ENCODE measurements at regions not wholly inside any gene's neighbourhood (a gene's known extent, or its start where the extent isn't known, plus 50 kb on each side); places are given as distances from the start of the nearest gene placed in this dataset.

GRCh38 chr6:93586306-93586705, 166.9 kb upstream of the EPHA7 start (continued):
- TF ChIP-seq TSHZ2 (CRISPR knock-in tag; IDR thresholded peaks at IDR 0.05) (no peak), BACH2 (CRISPR knock-in tag; IDR thresholded peaks at IDR 0.05; ENCODE audit: borderline replicate concordance) (no peak), SNAI2 (CRISPR knock-in tag; IDR thresholded peaks at IDR 0.05) (no peak), TOX (CRISPR knock-in tag; IDR thresholded peaks at IDR 0.05; ENCODE audit: borderline replicate concordance) (no peak)

DNA sequence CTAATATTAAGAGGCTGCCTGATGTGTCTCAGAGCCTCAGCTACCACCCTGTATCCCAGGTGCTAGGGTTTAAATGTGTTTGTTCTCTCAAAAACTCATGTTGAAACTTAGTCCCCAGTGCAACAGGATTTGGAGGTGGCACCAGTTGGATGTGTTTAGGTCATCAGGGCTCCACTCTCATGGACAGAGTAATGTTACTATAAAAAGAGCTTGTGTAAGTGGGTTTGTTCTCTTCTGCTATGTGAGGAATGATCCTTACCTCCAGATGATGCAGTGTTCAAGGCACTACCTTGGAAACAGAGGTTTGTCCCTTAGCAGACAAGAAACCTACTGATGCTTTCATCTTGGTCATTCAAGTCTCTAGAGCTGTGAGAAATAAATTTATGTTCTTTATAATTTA, 164.9 kb upstream of the EPHA7 start:
- TF ChIP-seq TSHZ2 (CRISPR knock-in tag; IDR thresholded peaks at IDR 0.05) (no peak), BACH2 (CRISPR knock-in tag; IDR thresholded peaks at IDR 0.05; ENCODE audit: borderline replicate concordance) (no peak), RARB (CRISPR knock-in tag; IDR thresholded peaks at IDR 0.05) (no peak), ZNF70 (CRISPR knock-in tag; IDR thresholded peaks at IDR 0.05) (no peak), ZFP30 (CRISPR knock-in tag; IDR thresholded peaks at IDR 0.05) (no peak), PATZ1 (CRISPR knock-in tag; IDR thresholded peaks at IDR 0.05; ENCODE audit: borderline replicate concordance) (no peak), GLIS3 (CRISPR knock-in tag; IDR thresholded peaks at IDR 0.05) (no peak), TOX (CRISPR knock-in tag; IDR thresholded peaks at IDR 0.05; ENCODE audit: borderline replicate concordance) (no peak), CSDC2 (CRISPR knock-in tag; IDR thresholded peaks at IDR 0.05) (no peak), ARNTL (CRISPR knock-in tag; IDR thresholded peaks at IDR 0.05; ENCODE audit: borderline replicate concordance, low read depth) (no peak), PPARA (CRISPR knock-in tag; IDR thresholded peaks at IDR 0.05; ENCODE audit: borderline replicate concordance) (no peak)
- TF ChIP-seq, protein P1, sequence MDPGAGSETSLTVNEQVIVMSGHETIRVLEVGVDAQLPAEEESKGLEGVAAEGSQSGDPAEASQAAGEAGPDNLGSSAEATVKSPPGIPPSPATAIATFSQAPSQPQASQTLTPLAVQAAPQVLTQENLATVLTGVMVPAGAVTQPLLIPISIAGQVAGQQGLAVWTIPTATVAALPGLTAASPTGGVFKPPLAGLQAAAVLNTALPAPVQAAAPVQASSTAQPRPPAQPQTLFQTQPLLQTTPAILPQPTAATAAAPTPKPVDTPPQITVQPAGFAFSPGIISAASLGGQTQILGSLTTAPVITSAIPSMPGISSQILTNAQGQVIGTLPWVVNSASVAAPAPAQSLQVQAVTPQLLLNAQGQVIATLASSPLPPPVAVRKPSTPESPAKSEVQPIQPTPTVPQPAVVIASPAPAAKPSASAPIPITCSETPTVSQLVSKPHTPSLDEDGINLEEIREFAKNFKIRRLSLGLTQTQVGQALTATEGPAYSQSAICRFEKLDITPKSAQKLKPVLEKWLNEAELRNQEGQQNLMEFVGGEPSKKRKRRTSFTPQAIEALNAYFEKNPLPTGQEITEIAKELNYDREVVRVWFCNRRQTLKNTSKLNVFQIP (CRISPR knock-in tag; IDR thresholded peaks at IDR 0.05; ENCODE audit: borderline replicate concordance, low read depth): no peak
- TF ChIP-seq, protein P2, sequence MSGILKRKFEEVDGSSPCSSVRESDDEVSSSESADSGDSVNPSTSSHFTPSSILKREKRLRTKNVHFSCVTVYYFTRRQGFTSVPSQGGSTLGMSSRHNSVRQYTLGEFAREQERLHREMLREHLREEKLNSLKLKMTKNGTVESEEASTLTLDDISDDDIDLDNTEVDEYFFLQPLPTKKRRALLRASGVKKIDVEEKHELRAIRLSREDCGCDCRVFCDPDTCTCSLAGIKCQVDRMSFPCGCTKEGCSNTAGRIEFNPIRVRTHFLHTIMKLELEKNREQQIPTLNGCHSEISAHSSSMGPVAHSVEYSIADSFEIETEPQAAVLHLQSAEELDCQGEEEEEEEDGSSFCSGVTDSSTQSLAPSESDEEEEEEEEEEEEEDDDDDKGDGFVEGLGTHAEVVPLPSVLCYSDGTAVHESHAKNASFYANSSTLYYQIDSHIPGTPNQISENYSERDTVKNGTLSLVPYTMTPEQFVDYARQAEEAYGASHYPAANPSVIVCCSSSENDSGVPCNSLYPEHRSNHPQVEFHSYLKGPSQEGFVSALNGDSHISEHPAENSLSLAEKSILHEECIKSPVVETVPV (CRISPR knock-in tag; IDR thresholded peaks at IDR 0.05): no peak
- ATAC-seq: no peak

GRCh38 chr6:93581371-93581770, 162.0 kb upstream of the EPHA7 start:
- ATAC-seq: no peak
- TF ChIP-seq PATZ1 (CRISPR knock-in tag; IDR thresholded peaks at IDR 0.05; ENCODE audit: borderline replicate concordance) (no peak), PPARA (CRISPR knock-in tag; IDR thresholded peaks at IDR 0.05; ENCODE audit: borderline replicate concordance) (no peak), ZFP30 (CRISPR knock-in tag; IDR thresholded peaks at IDR 0.05) (no peak)

Measured in SK-N-SH treated with all-trans-retinoic acid at 6 μM for 48 hours (cell line).